Activated CD4-positive, alpha-beta T cell treated with anti-CD3 and anti-CD28 coated beads, Interleukin-2, amount 50 U/mL, for 48 hours (primary cell): ENCODE measurements at regions not wholly inside any gene's neighbourhood (a gene's known extent, or its start where the extent isn't known, plus 50 kb on each side); places are given as distances from the start of the nearest gene placed in this dataset.
"Not testable (repeated sequence)": the region's sequence is repeated elsewhere in the genome, so short reads cannot be mapped to it uniquely, and the experiment has no call there.

Experiments used
- DNase-seq, 2 experiments: peaks; one replicate each; pipeline ENCODE4 v3.0.0-alpha.2; 2020

DNA sequence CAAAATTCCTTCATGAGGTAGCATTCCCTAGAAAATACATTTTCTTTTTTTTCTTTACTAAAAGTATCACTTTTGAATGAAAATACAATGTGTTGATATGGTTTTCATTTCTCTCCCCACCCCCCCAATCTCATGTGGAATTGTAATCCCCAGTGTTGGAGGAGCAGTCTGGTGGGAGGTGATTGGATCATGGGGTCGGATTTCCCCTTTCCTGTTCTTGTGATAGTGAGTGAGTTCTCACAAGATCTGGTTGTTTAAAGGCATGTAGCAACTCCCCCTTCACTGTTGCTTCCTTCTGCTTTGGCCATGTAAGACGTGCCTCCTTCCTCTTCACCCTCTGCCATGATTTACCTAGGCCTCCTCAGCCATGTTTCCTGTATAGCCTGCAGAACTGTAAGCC is 790.3 kb upstream of the KCND2 start:
- DNase-seq, result no peak

DNA sequence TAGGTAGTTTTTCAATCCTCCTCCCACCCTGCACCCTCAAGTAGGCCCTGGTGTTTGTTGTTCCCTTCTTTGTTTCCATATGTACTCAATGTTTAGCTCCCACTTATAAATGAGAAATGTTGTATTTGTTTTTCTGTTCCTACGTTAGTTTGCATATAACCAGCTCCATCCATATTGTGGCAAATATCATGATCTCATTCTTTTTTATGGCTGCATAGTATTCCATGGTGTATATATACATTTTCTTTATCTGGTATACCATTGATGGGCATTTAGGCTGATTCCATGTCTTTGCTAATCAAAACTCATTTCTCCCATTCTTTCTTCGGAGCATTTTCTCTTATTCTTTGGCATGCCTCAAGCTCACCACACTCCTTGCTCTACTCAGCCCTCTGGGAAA is 789.6 kb upstream of the KCND2 start:
- DNase-seq, result no peak

DNA sequence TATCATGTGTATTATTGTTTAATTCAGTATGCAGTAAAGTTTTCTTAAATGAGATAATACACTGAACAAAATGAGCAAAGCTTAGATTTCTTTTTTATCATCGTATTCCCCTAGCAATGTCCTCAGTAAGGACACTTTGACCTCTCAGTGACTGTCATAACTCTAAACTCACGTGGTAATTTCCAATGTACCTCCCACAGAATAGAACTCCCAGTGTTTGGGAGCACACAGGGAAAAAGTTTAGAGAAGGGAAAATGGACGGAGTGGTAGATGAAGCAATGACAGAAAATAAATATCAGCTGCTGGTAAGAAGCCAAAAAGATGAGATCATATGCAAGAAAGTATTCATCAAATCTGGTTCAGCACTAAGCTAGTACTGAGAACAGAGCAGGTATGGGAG is 758.6 kb upstream of the KCND2 start:
- no peak for DNase-seq

GRCh38 chr7:119515214-119515613 is 757.8 kb upstream of the KCND2 start:
- DNase-seq, result no peak

DNA sequence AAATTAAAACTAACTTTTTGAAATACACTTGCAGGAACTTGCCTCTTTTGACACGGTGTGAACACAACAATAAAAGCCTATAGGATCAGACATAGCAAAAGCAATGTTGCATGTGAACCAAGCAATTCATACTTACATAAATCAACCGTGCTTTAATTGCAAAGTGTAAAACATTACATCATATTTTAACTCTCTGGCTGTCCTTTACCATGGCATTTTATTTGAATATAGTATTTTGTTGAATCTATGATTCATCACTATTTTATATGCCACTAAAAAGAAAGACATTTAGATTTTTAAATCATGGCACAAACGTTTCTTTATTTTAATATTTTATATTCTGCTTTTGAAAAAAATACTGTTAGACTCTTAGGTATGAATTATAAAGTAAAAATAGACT is 757.0 kb upstream of the KCND2 start:
- DNase-seq, result no peak

DNA sequence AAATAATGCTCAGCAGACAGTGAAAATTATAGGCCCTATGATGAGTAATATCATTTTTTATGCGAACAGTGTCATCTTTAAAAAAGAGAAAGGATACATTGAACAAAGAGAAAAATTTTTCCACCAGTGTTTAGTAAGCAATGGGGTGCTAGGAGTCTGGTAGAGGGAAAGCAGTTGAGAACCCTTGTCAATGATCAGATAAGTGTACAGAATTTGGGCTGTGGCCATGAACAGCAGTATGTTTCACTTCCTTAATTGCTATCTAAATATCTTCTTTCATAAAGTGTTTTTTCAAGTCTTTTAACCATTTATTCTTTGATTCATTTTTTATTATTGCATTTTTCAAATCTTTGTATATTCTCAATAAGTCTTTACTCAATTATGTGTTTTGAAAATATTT is 750.7 kb upstream of the KCND2 start:
- DNase-seq, result no peak

DNA sequence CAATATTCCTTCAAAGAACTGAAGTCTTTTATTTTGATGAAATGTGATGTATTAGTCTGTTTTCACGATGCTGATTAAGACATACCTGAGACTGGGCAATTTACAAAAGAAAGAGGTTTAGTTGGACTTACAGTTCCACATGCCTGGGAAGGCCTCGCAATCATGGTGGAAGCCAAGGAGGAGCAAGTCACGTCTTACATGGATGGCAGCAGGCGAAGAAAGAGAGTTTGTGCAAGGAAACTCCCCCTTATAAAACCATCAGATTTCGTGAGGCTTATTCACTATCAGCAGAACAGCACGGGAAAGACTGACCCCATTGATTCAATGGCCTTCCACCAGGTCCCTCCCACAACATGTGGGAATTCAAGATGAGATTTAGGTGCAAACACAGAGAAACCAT is 750.3 kb upstream of the KCND2 start:
- no peak for DNase-seq

- no peak for DNase-seq
These were observed 727.9 kb upstream of the KCND2 start for GRCh38 chr7:119545118-119545517.

GRCh38 chr7:119555788-119556187 is 717.2 kb upstream of the KCND2 start:
- no peak for DNase-seq

DNA sequence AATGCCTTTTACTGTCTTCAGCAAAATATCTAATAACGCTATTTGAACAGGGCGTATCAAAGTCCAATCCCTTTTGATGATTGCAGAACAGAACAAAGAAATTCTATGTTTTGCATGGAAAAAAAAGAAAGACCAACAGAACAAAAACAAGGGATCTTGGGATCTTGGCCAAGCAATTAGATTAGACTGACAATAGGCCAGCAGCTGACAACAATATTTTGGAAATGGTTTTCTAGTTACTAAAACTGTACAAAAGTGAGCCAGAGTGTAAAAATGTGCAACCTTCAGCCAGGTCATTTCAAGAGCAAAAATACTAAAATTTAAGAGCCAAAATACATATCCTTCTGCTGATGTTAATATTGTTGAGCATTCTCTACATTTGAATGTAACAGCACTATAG is 716.5 kb upstream of the KCND2 start:
- no peak for DNase-seq

DNA sequence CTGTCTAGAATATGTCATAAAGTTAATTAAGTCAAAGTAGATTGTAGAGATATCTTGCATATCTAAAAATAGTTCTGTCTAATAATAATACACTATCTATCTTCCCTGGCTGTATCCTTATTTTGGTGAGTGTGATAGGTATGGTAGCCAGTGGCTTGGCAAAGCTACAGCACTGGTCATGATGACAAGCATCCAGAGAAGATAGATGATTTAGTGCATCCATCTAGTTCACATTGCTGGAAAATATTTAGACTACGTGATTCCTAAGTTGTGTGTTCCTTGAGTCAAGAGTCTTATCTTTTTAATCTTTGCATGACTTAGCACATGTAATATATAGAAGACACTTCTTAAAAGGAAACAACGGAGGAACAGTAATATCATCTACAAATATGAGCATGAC is 711.2 kb upstream of the KCND2 start:
- no peak for DNase-seq

- DNase-seq, result no peak
These were observed 710.1 kb upstream of the KCND2 start for GRCh38 chr7:119562839-119563238.

- no peak for DNase-seq
These were observed 701.3 kb upstream of the KCND2 start for GRCh38 chr7:119571666-119572065.

GRCh38 chr7:119572132-119572531 is 700.8 kb upstream of the KCND2 start:
- DNase-seq, result no peak

- no peak for DNase-seq
These were observed 700.4 kb upstream of the KCND2 start for GRCh38 chr7:119572541-119572940.

DNA sequence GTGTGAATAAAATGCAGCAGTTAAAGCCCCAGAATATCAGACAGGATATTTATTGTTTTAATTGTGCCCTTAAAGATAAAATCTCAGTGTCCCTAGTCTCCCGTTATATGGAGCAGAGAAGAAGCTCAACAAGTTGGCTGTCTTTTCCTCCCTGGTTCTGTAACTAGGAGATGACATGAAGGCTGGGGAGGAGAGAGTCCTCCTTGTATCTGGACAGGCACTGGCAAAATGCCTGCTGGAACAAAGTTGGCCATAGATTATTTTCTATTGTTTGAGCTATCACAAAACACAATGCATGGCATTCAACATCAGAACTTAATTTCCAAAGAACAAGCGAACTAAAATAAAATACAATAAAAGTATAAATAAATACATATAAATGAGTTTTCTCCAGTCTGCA is 694.9 kb upstream of the KCND2 start:
- DNase-seq, result no peak

DNA sequence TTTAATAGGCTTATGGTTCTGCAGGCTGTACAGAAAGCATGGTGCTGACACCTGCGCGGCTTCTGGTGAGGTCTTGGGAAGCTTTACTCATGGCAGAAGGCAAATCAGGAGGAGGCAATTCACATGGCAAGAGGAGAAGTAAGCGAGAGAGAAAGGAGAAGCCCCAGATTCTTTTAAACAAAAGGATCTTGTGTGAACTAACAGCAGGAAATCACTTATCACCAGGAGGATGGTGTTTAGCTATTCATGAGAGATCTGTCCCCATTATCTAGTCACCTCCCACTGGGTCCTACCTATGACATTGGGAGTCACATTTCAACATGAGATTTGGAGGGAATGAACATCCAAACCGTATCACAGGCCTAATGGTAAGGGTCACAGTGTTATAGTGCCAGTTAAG is 678.0 kb upstream of the KCND2 start:
- DNase-seq, result no peak

DNA sequence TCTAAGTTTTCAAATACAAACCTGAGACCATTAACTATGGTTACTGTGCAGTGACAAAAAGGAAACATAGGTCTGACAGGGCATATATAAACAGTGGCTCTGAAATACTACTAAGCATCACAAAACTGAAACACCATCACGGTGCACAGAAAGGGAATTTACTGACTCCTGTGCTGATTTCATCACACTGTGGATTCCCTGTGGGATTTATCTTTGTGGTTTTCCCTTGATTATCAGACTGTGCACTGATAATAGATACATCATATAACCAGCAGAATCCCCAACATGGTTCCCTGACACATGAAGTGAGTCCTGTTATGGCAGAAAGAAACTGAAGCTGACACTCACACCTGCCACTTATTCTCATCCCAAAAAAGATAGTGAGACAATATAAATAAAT is 676.3 kb upstream of the KCND2 start:
- DNase-seq, result no peak

DNA sequence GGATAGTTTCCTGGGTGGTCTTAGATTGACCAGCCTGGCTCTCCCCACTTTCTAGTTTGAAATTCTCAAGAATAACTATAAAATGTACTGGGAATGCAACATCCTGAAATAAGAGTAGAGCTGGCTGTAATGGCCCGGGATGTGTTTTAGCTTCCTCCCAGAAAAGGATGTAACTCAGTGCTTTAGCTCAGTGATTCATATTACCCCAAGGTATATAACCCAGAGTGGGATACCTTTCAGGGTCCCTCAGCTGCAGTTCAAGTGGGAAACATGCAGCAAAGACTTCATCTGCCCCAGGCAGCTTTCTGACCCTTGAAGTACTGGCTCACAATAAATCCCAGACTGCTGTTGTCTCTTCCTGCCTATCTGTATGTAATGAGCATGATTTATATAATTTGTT is 666.7 kb upstream of the KCND2 start:
- DNase-seq, result no peak

- no peak for DNase-seq
These were observed 652.2 kb upstream of the KCND2 start for GRCh38 chr7:119620769-119621168.

DNA sequence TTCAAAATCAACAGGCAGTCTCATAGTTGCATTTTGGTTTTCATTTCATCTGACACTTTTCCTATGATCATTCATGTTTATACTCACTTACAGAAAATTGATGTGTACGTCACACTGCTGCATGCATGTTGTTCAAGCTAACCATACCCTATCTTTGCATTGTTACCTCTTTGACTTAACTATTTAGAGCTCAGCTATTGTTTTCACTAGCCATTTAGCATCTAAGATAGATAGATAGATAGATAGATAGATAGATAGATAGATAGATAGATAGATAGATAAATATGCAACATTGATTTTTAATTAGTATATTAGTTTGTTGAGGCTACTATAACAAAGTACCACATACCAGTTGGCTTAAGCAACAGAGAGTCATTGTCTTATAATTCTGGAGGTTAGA is 649.5 kb upstream of the KCND2 start:
- DNase-seq, result no peak

GRCh38 chr7:119630406-119630969 is 642.5 kb upstream of the KCND2 start:
- DNase-seq, result no peak

- not testable (repeated sequence) for DNase-seq
These were observed 639.2 kb upstream of the KCND2 start for GRCh38 chr7:119633812-119634211.

DNA sequence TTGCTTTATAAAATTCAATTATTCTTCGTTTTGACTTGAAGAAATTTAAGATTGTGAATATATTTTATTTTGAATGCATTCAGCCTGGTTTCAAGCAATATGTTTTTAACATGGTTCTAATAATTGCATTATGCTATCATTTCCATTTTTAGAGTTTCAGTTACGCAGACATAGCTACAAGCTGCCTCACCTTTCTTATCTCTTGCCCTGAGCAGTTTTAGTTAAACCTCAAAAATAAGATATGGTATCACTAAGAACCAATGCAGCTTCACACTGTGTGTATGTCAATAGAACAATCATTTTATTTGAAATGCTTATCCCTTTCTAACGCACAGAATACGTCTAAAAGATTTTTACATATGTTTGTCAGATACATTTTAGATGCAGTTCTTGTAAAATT is 632.6 kb upstream of the KCND2 start:
- no peak for DNase-seq

GRCh38 chr7:119640861-119641260 is 632.1 kb upstream of the KCND2 start:
- DNase-seq, result no peak

DNA sequence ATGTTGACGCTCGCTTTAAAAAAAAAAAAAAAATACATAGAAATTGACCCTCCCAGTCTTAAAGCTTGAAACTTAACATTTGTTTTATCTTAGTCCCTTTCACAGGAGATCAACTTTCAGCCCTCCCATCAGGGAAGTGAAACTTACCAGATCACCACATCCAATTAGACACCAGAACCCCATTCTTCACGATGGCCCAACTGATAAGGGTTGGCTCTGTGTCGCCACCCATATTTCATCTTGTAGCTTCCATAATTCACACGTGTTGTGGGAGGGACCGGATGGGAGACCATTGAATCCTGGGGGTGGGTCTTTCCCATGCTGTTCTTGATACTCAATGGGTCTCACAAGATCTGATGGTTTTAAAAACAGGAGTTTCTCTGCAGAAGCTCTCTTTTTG is 629.4 kb upstream of the KCND2 start:
- DNase-seq, result no peak
